Stimulated activated CD4-positive, alpha-beta T cell treated with anti-CD3 and anti-CD28 coated beads, Interleukin-1b, Interleukin-23, amount 100 ng/mL, for 1 hour (primary cell): ENCODE measurements at regions not wholly inside any gene's neighbourhood (a gene's known extent, or its start where the extent isn't known, plus 50 kb on each side); places are given as distances from the start of the nearest gene placed in this dataset.

Experiments
- DNase-seq, 2 donors: peaks; one replicate each; pipeline ENCODE4 v3.0.0-alpha.2; 2020; ENCODE audit warnings: low read depth in 2 of 2

DNA sequence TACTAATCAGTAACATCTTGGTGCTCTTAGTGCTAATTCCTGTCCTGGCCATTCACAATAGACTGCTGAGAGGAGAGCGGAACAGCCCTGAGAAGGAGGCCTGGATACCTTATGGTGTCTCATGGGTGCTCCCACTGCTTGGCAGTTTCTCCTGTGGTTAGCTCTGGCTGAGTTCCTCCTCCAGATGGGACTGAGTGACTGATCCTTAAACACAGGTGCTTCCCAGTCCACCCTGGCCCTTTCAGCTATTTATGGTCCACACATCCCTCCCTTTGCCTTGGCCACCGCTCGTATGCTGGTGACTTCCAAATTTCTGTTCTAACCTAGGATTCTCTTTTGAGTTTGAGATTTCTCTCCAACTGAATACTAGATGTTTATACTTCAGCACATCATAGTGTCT is 157.0 kb upstream of the CACNA1E start:
- no peak for DNase-seq

DNA sequence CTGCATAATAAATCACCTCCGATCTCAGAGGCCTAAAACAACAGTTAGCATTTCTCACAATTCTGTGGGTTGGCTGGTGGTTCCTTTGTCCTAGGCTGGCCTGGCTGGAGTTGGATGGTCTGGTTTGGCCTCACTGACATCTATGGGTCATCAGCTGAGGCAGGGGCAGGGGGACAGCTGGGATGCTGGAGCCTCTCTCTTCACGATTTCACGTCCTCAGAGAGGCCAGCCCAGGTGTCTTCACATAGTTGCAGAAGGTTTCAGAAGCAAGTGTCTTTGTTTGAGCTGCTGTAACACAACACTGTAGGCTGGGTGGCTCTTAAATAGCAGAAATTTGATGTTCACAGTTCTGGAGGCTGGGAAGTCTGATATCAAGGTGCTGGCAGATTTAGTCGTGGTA is 155.5 kb upstream of the CACNA1E start:
- no peak for DNase-seq

DNA sequence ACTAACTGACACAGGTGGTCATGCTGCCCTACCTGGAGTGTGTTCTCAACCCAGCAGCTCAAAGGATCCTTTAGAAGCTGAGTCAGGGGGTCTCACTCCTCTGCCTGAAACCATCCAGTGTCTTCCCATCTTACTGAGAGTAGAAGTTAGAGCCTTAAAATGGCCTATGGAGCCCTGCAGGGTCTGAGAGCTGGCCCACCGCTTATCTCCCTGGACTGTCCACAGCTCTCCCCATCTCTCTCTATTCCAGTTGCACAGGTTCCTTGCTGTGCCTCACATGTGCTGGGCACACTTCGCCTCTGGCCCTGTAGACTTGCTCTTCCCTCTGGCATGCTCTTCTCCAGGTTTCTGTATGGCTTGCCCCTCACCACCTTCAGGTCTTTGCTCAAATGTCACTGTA is 148.6 kb upstream of the CACNA1E start:
- DNase-seq: no peak

DNA sequence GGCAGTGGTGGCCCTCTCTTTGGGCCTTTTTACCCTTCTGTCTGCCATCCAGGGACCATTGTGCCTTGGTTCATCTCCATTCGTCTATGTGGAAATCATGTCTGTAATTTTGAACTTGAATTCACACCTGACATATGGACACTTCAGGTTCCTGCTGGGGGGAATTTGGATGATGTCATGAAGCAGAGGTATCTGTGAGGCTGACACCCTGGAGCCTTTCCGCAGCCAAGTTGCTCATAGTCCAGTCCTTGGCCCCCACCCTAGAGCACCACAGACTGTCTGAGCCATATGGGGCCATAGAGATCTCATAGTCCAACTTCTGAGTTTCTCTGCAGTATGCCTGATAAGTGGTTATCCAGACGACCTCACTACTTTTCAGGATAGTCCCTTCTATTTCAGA is 147.7 kb upstream of the CACNA1E start:
- no peak for DNase-seq

DNA sequence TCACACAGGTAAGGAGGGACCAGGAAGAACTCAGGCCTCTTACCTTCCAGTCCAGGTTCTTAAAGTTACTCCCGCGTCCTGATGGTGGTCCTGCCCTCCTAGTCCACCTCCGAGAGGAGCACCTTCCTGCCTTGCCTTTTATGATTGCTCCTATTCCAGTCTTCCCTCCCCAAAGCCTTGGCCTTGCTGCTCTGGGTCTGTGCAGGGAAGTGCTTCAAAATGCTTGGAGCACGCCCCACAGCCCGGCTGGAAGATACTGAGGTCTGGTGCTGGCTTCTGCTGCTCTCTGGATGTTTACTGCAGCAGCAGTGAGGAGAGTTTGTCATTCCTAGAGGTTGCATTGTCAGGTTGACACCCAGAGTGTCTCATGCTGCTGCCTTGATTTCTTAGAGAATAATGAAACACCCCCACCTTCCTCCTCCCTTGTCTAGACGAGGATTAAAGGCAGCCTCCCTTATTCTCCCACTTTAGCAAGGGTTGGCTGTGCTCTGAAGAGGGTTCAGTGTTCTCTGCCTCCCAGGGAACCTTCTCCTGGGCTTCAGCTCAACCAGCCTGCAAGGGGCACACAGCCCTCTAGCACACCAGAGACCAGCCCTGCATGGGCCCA is 142.2 kb upstream of the CACNA1E start:
- DNase-seq: no peak

DNA sequence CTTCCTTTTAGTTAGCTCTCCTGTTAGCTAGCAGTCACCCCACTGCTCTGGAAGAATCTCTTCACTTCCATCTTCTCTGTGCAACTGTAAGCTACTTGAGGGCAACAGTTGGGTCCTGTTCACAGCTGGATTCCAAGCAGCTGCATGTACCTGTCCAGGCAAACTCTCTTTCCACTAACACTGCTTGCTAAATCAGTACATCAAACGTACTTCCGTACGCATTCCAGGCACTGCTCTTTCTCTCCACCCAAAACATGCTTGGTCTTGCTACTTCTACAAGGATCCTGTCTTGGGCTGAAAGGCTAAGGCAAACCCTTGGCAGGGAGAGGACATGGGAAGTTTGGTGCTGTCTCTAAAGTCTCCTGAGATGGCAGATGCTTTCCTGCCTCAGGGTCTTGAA is 139.2 kb upstream of the CACNA1E start:
- DNase-seq: no peak

DNA sequence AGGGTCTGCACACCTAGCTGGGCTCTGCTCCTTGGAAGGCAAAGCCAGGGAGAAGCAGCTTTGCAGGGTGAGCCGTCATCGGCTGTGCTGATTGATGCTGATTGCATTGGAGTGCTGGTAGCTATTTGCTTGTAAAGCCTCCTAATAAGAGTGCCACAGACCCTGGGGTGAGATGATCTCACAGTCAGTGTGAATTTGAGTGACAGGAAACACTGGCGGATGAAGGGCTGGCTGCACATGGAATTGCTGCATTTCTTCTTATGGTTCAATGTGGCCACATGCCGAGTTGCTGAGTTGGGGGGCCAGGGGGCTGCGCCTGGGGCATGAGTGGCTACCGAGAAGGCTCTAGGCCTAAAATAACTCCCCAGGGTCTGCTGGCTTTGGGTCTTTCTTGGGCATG is 138.2 kb upstream of the CACNA1E start:
- no peak for DNase-seq

DNA sequence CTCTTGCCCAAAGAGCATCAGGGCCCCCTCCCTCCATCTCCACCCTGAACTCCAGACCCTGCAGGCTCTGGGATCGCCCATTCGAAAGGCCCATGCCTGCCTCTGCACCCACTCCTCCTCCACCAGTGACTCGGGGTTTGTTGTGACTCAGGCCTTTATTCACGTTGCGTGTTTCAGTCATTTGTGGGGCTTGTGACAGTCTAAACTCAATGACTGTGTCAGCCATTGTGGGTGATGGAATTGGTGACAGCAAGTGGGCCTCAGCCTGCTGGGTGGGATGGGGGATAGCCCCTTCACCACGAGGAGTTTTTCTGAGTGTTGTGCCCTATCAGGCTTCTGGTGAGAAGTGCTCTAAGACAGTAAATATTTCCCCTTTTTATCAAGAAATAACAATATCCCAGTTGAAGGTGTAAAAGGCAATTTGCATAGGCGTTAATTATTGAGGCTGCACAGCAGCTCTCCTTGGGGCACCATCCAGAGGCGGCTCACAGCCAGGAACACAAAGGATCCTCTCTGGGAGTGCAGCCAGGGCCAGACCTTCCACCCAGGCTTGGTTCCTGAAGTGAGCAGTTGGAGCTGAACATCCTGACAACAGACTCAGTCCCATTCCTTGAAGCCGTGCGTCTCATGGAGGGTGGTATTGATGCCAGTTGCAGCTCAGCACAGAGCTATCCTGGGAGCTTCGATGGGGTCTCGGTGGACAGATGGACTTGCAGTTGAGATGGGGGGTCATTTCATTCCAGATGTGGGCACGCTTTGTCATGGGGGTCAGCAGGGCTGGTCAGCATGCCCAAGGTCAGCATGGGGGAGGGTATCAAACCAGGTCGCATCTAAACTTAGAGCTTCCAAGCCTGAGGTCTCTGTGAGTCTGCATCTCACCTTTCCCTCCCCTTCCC is 135.6 kb upstream of the CACNA1E start:
- no peak for DNase-seq

DNA sequence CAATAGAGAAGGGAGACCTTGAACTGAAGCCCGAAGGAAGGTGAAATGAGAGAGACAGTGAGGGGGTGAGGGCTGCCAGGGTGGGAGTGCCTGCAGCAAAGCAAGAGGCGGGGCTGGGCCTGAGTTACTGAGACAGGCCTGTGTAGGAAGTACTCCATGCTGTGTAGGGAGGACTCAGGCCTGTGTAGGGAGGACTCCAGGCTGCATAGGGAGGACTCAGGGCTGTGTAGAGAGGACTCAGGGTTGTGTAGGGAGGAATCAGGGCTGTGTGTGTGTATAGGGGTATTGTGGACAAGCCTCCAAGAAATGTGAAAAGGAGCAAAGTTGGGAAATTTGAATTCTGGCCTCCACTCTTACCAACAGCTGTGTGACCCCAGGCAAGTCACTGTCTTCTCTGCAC is 133.8 kb upstream of the CACNA1E start:
- DNase-seq: no peak

DNA sequence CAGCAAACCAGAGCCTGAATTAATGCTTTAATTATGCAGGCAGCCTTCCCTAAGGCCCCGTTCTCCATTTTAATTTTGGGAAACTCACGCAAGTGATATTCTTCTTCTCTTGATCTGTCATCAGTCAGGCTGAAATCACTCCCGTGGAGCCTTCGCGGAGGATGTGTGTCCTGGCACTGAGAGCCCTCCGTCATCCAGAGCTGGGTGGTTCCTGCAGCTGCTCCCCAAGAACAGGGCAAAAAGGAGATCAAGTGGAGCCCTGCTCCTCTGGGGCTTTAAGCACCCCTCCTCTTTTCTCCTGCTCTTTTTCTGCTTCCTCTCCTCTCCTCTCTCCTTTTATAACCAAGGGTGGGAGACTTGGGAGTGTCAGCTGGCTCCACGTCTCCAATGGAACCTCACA is 133.2 kb upstream of the CACNA1E start:
- no peak for DNase-seq

DNA sequence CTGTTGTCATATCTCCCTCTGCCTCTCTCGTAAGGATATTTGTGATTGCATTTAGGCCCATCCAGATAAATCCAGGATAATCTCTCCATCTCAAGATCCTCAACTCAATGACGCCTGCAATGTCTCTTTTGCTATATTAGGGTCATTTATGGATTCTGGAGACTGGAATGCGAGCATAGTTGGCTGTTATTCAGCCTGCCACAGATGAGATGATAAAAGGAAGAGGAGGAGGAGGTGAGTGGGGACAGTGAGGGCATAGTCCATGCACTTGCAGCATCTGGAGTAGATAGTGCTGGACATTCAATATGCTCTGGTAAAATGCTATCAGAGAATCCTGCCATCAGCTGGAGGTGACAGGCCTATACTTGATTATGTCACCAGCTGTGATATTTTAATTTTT is 131.6 kb upstream of the CACNA1E start:
- no peak for DNase-seq

DNA sequence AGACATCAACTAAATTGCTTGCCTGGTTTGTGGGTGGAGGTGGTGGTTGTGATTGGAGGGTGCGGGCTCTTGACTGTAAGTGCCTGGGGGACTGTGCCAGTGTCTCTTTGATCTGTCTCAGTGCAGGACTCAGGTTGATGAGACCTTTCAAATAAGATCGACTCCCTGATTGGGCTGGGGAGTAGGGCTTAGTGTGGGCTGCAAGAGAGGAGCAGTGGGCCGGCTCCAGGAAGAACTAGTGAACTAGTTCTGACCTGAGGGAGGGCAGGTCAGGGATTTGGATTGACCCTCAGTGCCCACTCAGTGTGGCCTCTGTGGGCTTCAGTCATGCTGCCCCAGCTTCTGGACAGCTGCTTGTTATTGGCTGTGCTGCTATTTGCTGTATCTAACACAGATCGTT is 130.6 kb upstream of the CACNA1E start:
- no peak for DNase-seq

DNA sequence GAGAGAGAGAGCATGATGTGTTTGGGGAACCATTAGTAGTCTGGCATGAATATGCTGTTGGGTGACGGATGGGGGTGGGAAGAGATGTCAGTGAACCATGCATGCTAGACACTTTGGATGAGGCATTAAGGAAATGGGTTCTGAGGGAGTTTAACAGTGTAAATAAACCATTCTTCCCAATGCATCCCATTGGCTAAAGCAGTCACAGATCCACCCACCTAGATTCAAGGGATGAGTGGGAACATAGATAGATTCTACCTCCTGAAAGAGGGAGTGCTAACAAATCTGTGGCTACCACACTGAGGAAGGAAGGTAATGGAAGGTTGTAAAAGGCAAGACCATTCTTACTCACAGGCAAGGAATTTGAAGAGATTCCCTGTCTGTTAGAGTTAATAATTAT is 129.8 kb upstream of the CACNA1E start:
- no peak for DNase-seq

DNA sequence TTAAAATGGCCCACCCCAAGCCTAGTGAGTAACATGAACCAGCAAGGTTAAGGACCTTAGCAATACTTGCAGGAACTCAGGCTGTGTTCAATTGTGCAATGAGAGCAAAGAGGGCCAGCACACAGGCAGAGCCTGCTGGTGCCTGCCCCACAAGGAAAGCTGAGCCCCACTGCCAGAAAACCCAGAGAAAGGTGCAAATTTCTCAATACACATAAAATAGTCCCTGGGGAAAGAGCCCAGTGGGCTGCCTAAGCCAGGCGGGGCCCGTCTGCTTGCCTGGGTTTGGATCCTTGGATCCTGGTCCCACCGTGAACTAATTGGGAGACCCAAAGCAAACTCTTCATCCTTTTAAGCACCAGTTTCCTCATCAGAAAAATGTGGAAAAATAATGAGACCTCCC is 128.5 kb upstream of the CACNA1E start:
- DNase-seq: no peak

DNA sequence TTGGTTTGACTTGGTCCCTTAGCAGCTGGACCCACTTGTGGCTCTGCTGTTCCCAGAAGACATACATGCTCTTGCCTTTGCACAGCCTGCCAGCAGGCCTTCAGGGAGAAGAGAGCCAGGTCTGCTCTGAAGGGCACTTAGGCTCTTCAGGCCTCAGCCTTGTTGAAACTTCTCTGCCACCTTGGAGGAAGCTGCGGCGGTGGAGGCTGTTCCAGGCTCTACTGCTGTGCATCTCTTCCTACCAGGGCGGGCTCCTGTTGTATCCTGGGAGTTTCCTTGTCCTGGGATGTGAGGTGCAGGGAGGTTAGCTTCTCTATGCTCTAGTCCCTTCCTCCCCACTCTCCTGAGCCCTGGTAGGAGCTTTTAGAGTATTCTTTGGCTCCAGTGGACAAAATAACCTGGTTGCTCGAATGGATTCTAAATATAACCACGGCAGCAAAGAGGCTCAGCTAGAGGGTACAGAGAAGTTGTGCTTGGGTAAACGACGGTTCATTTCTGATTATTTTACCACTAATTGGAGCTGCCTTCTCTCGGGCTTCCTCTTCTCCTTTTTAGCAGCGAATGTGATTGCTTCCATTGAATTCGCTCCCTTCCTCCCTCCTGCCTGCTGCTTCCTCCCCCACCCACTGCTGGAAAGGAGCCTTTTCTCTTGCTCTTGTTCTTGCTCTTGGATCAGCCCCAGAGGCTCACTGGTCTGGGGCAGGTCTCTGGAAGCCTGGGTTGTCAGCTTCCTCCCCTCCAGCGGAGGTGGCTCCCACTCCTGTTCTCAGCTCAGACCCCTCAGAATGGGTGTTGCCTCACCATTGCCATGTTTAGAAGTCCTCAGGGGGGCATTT is 126.6 kb upstream of the CACNA1E start:
- no peak for DNase-seq

DNA sequence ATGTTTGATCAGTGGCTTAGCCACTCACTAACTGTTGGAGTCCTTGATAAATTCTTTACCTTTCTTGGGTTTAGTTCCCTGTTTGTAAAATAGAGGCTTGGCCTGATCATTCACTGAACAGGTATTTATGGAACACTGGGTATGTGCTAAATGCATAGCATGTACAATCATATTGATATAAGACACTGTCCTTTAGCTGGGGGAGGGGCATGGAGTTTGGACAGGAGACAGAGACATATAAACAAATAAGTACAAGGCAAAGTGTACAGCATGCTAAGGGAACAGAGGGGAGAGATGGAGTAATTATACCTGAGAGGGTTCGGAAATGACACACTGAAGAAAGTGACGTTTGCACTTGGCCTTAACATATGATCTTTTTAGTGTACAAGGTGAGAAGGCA is 124.3 kb upstream of the CACNA1E start:
- DNase-seq: no peak

DNA sequence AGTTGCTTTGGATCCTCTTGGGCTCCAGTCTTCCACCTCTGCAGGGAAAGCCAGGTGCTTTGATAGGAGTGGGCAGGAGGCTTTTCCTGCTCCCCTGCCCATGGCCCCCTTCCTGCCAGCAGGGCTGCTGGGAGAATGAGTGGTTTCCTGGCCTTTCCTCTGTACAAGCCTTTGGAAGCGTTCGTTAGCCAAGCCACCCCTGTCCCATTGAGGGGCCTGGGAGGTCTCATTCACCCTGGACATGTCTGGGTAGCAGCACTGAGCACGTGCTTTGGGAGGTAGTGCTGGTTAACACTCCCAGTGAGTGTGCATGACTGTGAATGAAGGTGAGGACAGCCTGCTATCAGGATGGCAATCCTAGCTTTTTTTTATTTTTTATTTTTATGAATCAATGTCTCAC is 118.5 kb upstream of the CACNA1E start:
- no peak for DNase-seq

DNA sequence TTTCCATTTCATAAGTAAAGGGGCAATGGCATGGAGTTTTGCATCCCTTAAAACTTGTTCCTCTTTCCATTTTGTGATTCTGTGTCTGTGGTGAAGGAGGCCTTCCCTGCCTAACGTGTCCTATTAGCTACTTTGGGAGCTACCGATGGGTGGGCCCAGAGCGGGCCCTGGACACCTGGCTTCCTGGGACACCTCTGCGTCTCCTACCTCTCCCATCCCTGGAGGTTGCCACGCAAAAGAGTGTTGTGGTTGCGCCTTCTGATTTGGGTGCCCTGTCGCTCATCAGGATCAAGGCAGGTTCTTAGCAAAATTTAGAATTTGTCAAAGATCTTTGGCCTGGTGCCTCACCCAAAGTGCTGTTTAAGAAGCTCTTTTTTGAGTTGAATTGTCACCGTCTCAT is 116.4 kb upstream of the CACNA1E start:
- DNase-seq: no peak

DNA sequence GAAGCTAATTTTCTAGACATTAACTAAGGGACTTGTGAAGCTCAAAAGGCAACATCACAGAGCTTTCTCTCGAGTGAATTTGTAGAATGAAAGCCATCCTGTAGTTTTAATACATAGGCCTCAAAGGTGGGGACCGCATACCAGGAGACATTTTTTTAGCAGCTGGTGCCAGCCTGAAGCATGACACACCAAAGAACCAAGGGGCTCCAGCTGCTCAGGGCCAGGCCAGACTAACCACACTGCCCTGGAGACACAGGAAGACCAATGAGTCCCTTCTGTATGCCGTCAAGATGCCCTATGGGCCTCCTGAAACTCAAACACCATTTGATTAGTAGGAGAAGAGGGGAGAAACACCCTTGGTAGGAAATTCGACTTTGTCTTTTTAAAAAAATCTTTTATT is 113.9 kb upstream of the CACNA1E start:
- no peak for DNase-seq

DNA sequence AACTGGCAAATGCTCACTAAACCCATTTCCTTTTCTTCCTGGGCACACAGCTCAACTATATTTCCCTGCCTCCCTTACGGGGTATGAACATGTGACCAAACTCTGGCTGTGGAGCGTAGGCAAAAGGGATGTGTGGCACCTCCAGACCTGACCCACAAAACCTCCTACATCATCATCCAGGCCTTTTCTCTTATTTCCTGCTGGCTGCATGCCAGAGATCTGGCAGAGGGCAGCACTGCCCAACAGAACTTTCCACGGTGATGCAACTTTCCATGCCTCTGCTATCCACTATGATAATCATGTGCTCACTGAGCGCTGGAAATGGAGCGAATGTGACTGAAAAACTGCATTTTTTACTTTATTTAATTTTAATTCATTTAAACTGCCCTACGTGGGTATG is 99.6 kb upstream of the CACNA1E start:
- DNase-seq: no peak

DNA sequence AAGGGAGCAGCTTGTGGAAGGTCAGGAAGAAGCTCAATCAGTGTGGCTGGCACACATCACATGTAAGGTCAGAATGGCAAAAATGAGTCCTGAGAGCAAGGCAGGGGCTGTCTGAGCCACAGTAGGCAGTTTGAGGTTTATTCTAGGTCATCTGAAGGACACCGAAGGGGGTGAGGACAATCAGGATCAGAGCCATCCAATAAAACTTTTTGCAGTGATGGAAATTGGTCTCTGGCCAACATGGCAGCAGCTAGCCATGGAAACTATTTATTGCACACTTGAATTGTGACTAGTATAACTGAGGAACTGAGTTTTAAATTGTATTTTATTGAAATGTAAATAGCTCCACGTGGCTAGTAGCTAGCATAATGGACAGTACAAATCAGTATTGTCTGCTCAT is 97.0 kb upstream of the CACNA1E start:
- no peak for DNase-seq

DNA sequence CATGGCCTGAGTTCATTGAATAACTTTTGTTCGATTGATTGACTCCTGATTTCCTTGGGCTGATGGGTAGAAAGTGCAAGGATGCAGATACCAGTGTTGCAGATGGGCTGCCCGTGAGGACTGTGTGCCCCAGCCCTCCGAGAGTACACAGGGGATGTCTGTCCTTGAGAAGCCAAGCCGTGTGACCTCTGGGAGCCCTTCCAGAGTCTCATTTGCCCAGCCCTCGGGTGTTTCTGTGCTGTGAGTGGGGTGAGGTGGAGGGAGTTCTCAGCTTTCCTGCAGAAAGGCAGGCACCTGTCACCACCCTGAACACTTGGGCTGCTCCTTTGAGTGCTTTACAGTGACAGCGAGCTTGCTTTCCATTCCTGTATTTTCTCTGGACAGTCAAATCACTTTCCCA is 96.4 kb upstream of the CACNA1E start:
- DNase-seq: no peak

DNA sequence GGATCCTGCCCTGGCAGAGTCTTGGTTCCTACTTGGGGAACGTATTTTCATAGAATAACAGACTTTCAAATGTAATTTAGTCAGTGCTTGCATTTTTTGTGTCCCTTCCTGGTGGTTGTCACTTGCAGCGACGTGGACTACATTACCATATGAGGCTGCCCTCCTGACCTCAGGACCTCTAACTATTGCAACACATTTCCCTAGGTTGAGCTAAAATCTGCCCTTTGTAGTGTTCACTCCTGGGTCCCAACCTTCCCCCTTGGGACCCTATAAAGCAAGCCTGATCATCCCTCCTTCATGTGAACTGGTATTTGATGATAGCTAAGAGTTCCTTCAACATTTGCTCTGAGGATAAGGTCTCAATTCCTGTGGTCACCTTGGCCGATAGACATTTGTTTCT is 95.6 kb upstream of the CACNA1E start:
- no peak for DNase-seq
